Keratinocyte (primary cell): ENCODE measurements at regions not wholly inside any gene's neighbourhood (a gene's known extent, or its start where the extent isn't known, plus 50 kb on each side); places are given as distances from the start of the nearest gene placed in this dataset.

Experiments used
- DNase-seq: peaks from one replicate; pipeline ENCODE4 v3.0.0-alpha.2; 2011; ENCODE audit warnings: low read depth, missing footprints, low spot score
- FAIRE-seq: peaks from 2 replicates; lab custom pipeline; 2011; peaks lifted over from hg19 to GRCh38; lab: Jason Lieb, UNC
- H2AFZ ChIP-seq: 2 replicates; pipeline ENCODE4 v1.6.0; 2012; ENCODE audit warnings: low read length, control low read depth, inconsistent platforms; ENCODE audit not compliant: control insufficient read depth
- H3K27ac ChIP-seq: 2 replicates; pipeline ENCODE4 v1.5.1; 2011; ENCODE audit warnings: low read length; ENCODE audit not compliant: control insufficient read depth, insufficient read depth
- H3K27me3 ChIP-seq: 3 replicates; pipeline ENCODE4 v1.6.0; 2011; ENCODE audit warnings: low read length; ENCODE audit not compliant: control insufficient read depth, insufficient read depth; ENCODE audit errors: extremely low read depth
- H3K36me3 ChIP-seq, 2 experiments: 2 replicates in 1 of 2; 3 replicates in 1 of 2; pipeline ENCODE4 v1.5.1; 2011; ENCODE audit warnings: low read length in 2 of 2, mild to moderate bottlenecking in 1 of 2; ENCODE audit not compliant: control insufficient read depth in 2 of 2, insufficient read depth in 2 of 2; ENCODE audit errors: extremely low read depth in 1 of 2
- H3K4me1 ChIP-seq: 3 replicates; pipeline ENCODE4 v1.5.1; 2011; ENCODE audit warnings: low read length; ENCODE audit not compliant: control insufficient read depth, insufficient read depth; ENCODE audit errors: extremely low read depth
- H3K4me2 ChIP-seq: 3 replicates; pipeline ENCODE4 v1.6.0; 2011; ENCODE audit warnings: low read depth, low read length; ENCODE audit not compliant: control insufficient read depth, insufficient read depth; ENCODE audit errors: extremely low read depth
- H3K4me3 ChIP-seq, 3 experiments: fragments of 200-600 bp in 1 of 3; sonication (generic) in 1 of 3; 2 replicates in 2 of 3; 3 replicates in 1 of 3; pipeline ENCODE4 v1.5.1; 2011 to 2016; ENCODE audit warnings: low read length in 3 of 3, mild to moderate bottlenecking in 3 of 3, control low read depth in 2 of 3, inconsistent platforms in 1 of 3, low read depth in 1 of 3, mixed read lengths in 1 of 3, mixed run types in 1 of 3, moderate library complexity in 1 of 3; ENCODE audit not compliant: control insufficient read depth in 2 of 3, insufficient read depth in 2 of 3; ENCODE audit errors: extremely low read depth in 1 of 3
- H3K79me2 ChIP-seq: 2 replicates; pipeline ENCODE4 v1.6.0; 2012; ENCODE audit warnings: low read length; ENCODE audit not compliant: control insufficient read depth, insufficient read depth
- H3K9ac ChIP-seq: 3 replicates; pipeline ENCODE4 v1.6.0; 2011; ENCODE audit warnings: low read length; ENCODE audit not compliant: control insufficient read depth, insufficient read depth; ENCODE audit errors: extremely low read depth
- H3K9me1 ChIP-seq: 3 replicates; pipeline ENCODE4 v1.6.0; 2011; ENCODE audit warnings: low read length; ENCODE audit not compliant: control insufficient read depth, insufficient read depth; ENCODE audit errors: extremely low read depth
- H3K9me3 ChIP-seq: 2 replicates; pipeline ENCODE4 v1.5.1; 2012; ENCODE audit warnings: low read depth, low read length; ENCODE audit not compliant: control insufficient read depth
- H4K20me1 ChIP-seq: 3 replicates; pipeline ENCODE4 v1.6.0; 2011; ENCODE audit warnings: low read length; ENCODE audit not compliant: control insufficient read depth, insufficient read depth; ENCODE audit errors: extremely low read depth
- CTCF ChIP-seq, 3 experiments: IDR thresholded peaks in 1 of 3; conservative IDR thresholded peaks in 1 of 3; optimal IDR thresholded peaks in 1 of 3; 2 replicates in 2 of 3; 3 replicates in 1 of 3; pipeline versions ENCODE3 to v1.5.1; 2011; ENCODE audit warnings: low read length in 3 of 3, mild to moderate bottlenecking in 3 of 3, moderate library complexity in 2 of 3, control low read depth in 1 of 3, inconsistent platforms in 1 of 3; ENCODE audit not compliant: insufficient read depth in 2 of 3; ENCODE audit errors: extremely low read depth in 1 of 3
- EZH2 ChIP-seq: IDR thresholded peaks from one replicate; pipeline ENCODE4 v1.6.1; 2012; ENCODE audit warnings: inconsistent platforms, mild to moderate bottlenecking, low read length, moderate library complexity
- dilution Hi-C: fragments of 300-500 bp; cut with MboI; formaldehyde crosslinking; loops from one replicate; pipeline ENCODE4 v1.7.0; 2020; ENCODE audit warnings: low sequenced_read_pairs; ENCODE audit not compliant: extremely low pct_ligation_motif_present

GRCh38 chr14:98348505-98348904, 923.5 kb downstream of the BCL11B start:
- Histone ChIP-seq H3K4me1 (peaks cover 8% of the 10 kb centered on the region), H3K27me3 (no peaks in the 10 kb centered on the region), H3K4me3 (no peak overlapping the region), H3K79me2 (no peaks in the 10 kb centered on the region), H3K9me1 (no peaks in the 10 kb centered on the region), H3K4me2 (no peak overlapping the region), H3K27ac (no peak overlapping the region), H3K36me3 (no peaks in the 10 kb centered on the region), H3K9ac (no peak overlapping the region), H2AFZ (no peak overlapping the region), H3K9me3 (no peaks in the 10 kb centered on the region), H4K20me1 (no peaks in the 10 kb centered on the region)
- FAIRE-seq: no peak
- dilution Hi-C loops: no loop called here
- DNase-seq: no peak
- TF ChIP-seq CTCF (optimal IDR thresholded peaks at IDR 0.05 in 1 of 3, IDR thresholded peaks at IDR 0.05 in 1 of 3, conservative IDR thresholded peaks at IDR 0.05 in 1 of 3; ENCODE audit: extremely low read depth in 1 of 3, insufficient read depth in 2 of 3, low read length in 3 of 3) (no peak), EZH2 (no peak)

GRCh38 chr14:98350213-98350612, 921.8 kb downstream of the BCL11B start:
- H3K27ac ChIP-seq: no peak overlapping the region
- no peaks in the 10 kb centered on the region for H3K79me2 ChIP-seq
- H3K36me3 ChIP-seq: no peaks in the 10 kb centered on the region
- dilution Hi-C loops: no loop called here
- H3K9me3 ChIP-seq: no peaks in the 10 kb centered on the region
- no peak overlapping the region for H2AFZ ChIP-seq
- H3K9me1 ChIP-seq: no peaks in the 10 kb centered on the region
- FAIRE-seq (peak; percentile 48), DNase-seq (no peak)
- no peak overlapping the region for H3K9ac ChIP-seq
- no peak overlapping the region for H3K4me2 ChIP-seq
- H3K27me3 ChIP-seq: no peaks in the 10 kb centered on the region
- H3K4me3 ChIP-seq: no peak overlapping the region
- H4K20me1 ChIP-seq: no peaks in the 10 kb centered on the region
- H3K4me1 ChIP-seq: peaks cover 4% of the 10 kb centered on the region
- TF ChIP-seq CTCF (optimal IDR thresholded peaks at IDR 0.05 in 1 of 3, IDR thresholded peaks at IDR 0.05 in 1 of 3, conservative IDR thresholded peaks at IDR 0.05 in 1 of 3; ENCODE audit: extremely low read depth in 1 of 3, insufficient read depth in 2 of 3, low read length in 3 of 3) (no peak), EZH2 (no peak)
